ENCODE measurements at regions not wholly inside any gene's neighbourhood (a gene's known extent, or its start where the extent isn't known, plus 50 kb on each side); places are given as distances from the start of the nearest gene placed in this dataset.

GRCh38 chr20:46840054-46840729 lies 54.5 kb upstream of the EYA2 start:
- Histone ChIP-seq H3K27me3 (peaks cover 0 to 17% (median 4%) of the 10 kb centered on the region in 7 donors), H3K36me3 (no peaks in the 10 kb centered on the region), H3K9me3 (no peaks in the 10 kb centered on the region), H3K4me3 (no peak overlapping the region), H3K4me1 (no peaks in the 10 kb centered on the region), H3K27ac (no peak overlapping the region)
- ATAC-seq (no peak), DNase-seq (no peak)
- intact Hi-C loops (cut with DNase I): no loop called here
- WGBS, 2 donors: 78 to 84% methylated on average over 4 of the region's 4 CpGs
- TF ChIP-seq, protein P1, sequence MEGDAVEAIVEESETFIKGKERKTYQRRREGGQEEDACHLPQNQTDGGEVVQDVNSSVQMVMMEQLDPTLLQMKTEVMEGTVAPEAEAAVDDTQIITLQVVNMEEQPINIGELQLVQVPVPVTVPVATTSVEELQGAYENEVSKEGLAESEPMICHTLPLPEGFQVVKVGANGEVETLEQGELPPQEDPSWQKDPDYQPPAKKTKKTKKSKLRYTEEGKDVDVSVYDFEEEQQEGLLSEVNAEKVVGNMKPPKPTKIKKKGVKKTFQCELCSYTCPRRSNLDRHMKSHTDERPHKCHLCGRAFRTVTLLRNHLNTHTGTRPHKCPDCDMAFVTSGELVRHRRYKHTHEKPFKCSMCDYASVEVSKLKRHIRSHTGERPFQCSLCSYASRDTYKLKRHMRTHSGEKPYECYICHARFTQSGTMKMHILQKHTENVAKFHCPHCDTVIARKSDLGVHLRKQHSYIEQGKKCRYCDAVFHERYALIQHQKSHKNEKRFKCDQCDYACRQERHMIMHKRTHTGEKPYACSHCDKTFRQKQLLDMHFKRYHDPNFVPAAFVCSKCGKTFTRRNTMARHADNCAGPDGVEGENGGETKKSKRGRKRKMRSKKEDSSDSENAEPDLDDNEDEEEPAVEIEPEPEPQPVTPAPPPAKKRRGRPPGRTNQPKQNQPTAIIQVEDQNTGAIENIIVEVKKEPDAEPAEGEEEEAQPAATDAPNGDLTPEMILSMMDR (IDR thresholded peaks at IDR 0.05): no peak
